Stomach (tissue), 4 donors: ENCODE measurements at regions not wholly inside any gene's neighbourhood (a gene's known extent, or its start where the extent isn't known, plus 50 kb on each side); places are given as distances from the start of the nearest gene placed in this dataset.

ENCODE experiments used
- CTCF ChIP-seq, 7 experiments: fragments of 450-650 bp in 4 of 7; fragments of 200-600 bp in 3 of 7; sonication (generic) in 3 of 7; IDR thresholded peaks; one replicate each; pipeline ENCODE4 v1.5.1; 2016 to 2019; ENCODE audit warnings: antibody characterized with exemption in 7 of 7, control low read depth in 2 of 7, mild to moderate bottlenecking in 1 of 7
- POLR2A ChIP-seq, 4 donors: fragments of 450-650 bp; IDR thresholded peaks; one replicate each; pipeline ENCODE4 v1.6.1; 2016; ENCODE audit warnings: antibody characterized with exemption in 4 of 4, control low read depth in 2 of 4, mild to moderate bottlenecking in 1 of 4, moderate library complexity in 1 of 4
- POLR2AphosphoS5 ChIP-seq, 3 donors: sonication (generic); formaldehyde crosslinking; IDR thresholded peaks; one replicate each; pipeline ENCODE4 v1.6.1; 2016; ENCODE audit warnings: antibody characterized with exemption in 3 of 3

GRCh38 chr5:171568389-171568788 is 148.9 kb downstream of the FGF18 start:
- TF ChIP-seq POLR2AphosphoS5 (IDR thresholded peaks at IDR 0.05) (no peak), POLR2A (IDR thresholded peaks at IDR 0.05) (no peak), CTCF (IDR thresholded peaks at IDR 0.05) (no peak)
